AG10803 (cell line): ENCODE measurements at regions not wholly inside any gene's neighbourhood (a gene's known extent, or its start where the extent isn't known, plus 50 kb on each side); places are given as distances from the start of the nearest gene placed in this dataset.

Experiments
- DNase-seq: peaks from one replicate; pipeline ENCODE4 v3.0.0; 2010; ENCODE audit warnings: low read depth
- H3K4me3 ChIP-seq: 2 replicates; pipeline ENCODE4 v1.5.1; 2011; ENCODE audit warnings: mild to moderate bottlenecking, low read length, control low read depth
- CTCF ChIP-seq: conservative IDR thresholded peaks from 2 replicates; pipeline ENCODE4 v1.5.1; 2011; ENCODE audit warnings: mild to moderate bottlenecking, low read length, control low read depth, inconsistent platforms

DNA sequence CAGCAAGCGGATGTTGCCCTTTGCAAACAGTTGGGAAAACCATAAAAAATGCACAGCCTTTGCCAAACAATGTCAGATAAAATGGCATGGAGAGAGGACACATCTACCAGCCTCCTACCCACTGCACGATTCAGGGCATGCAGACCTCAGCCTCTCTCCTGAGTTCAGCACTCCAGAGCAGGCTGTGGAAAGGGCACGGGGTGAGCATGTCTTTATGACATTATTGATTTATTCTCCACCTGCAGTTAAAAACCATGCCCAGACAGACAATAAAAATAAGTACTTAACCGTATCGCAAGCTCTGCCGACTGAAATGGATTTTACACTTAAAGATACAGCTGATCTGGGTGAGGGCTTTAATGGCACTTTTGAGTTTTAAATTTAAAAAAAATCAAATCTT, 127.1 kb downstream of the MAF start:
- H3K4me3 ChIP-seq = no peak overlapping the region
- DNase-seq = no peak

GRCh38 chr16:79472426-79472825, 128.1 kb downstream of the MAF start:
- TF ChIP-seq CTCF = no peak

More for the DNA sequence above, 127.1 kb downstream of the MAF start:
- TF ChIP-seq CTCF = no peak

DNA sequence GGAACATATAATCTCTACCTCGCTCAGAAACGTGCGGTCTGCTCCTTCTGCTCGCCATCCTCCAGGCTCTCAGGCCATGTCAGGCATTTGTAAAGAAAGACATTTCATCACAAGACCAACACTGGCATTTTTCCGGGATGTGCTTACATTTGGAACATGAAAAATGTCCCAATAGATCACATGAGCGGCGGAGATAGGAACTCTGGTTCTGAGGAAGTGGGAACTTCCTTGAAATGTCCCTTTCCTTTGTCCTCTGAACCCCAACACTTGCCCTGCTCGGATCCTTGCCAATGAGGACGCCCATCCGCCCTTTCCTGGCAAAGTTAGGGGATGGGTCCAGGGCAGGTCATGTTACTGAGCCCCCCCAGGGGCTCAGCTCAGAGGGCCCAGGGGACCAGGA, 130.5 kb downstream of the MAF start:
- TF ChIP-seq CTCF = no peak
- H3K4me3 ChIP-seq = no peak overlapping the region
- no peak for DNase-seq

More at GRCh38 chr16:79472426-79472825, 128.1 kb downstream of the MAF start:
- no peak for DNase-seq
- no peak overlapping the region for H3K4me3 ChIP-seq

GRCh38 chr16:79468631-79469030, 131.9 kb downstream of the MAF start:
- no peak for TF ChIP-seq CTCF
- DNase-seq = no peak
- no peak overlapping the region for H3K4me3 ChIP-seq

- no peak overlapping the region for H3K4me3 ChIP-seq
- TF ChIP-seq CTCF = no peak
- DNase-seq = no peak
Measured at GRCh38 chr16:79468121-79468552, 132.4 kb downstream of the MAF start.

- TF ChIP-seq CTCF = no peak
- DNase-seq = no peak
- H3K4me3 ChIP-seq = no peak overlapping the region
Measured at GRCh38 chr16:79466111-79466510, 134.4 kb downstream of the MAF start.

GRCh38 chr16:79463841-79464240, 136.7 kb downstream of the MAF start:
- DNase-seq = no peak
- H3K4me3 ChIP-seq = no peak overlapping the region
- TF ChIP-seq CTCF = no peak
